ENCODE measurements at regions not wholly inside any gene's neighbourhood (a gene's known extent, or its start where the extent isn't known, plus 50 kb on each side); places are given as distances from the start of the nearest gene placed in this dataset.

- DNase-seq (ENCODE audit: low read depth in 1 of 2, low spot score in 1 of 2): no peak
Observed at GRCh38 chr22:22150457-22150856, 94.1 kb upstream of the VPREB1 start.

GRCh38 chr22:22148905-22149304 lies 95.7 kb upstream of the VPREB1 start:
- no peak for DNase-seq (ENCODE audit: low read depth in 1 of 2, low spot score in 1 of 2)

GRCh38 chr22:22144858-22145257 lies 99.7 kb upstream of the VPREB1 start:
- DNase-seq (ENCODE audit: low read depth in 1 of 2, low spot score in 1 of 2): no peak

GRCh38 chr22:22143448-22143847 lies 101.1 kb upstream of the VPREB1 start:
- DNase-seq (ENCODE audit: low read depth in 1 of 2, low spot score in 1 of 2): no peak

GRCh38 chr22:22142661-22143060 lies 101.9 kb upstream of the VPREB1 start:
- no peak for DNase-seq (ENCODE audit: low read depth in 1 of 2, low spot score in 1 of 2)

- no peak for DNase-seq (ENCODE audit: low read depth in 1 of 2, low spot score in 1 of 2)
Observed at GRCh38 chr22:22141771-22142591, 102.6 kb upstream of the VPREB1 start.

- DNase-seq (ENCODE audit: low read depth in 1 of 2, low spot score in 1 of 2): no peak
Observed at GRCh38 chr22:22141031-22141430, 103.6 kb upstream of the VPREB1 start.

GRCh38 chr22:22139364-22139763 lies 105.2 kb upstream of the VPREB1 start:
- DNase-seq (ENCODE audit: low read depth in 1 of 2, low spot score in 1 of 2): no peak

- no peak for DNase-seq (ENCODE audit: low read depth in 1 of 2, low spot score in 1 of 2)
Observed at GRCh38 chr22:22138915-22139314, 105.7 kb upstream of the VPREB1 start.

- DNase-seq (ENCODE audit: low read depth in 1 of 2, low spot score in 1 of 2): no peak
Observed at GRCh38 chr22:22137891-22138290, 106.7 kb upstream of the VPREB1 start.

- no peak for DNase-seq (ENCODE audit: low read depth in 1 of 2, low spot score in 1 of 2)
Observed at GRCh38 chr22:22133910-22134309, 110.7 kb upstream of the VPREB1 start.

GRCh38 chr22:22130953-22131608 lies 113.5 kb upstream of the VPREB1 start:
- no peak for DNase-seq (ENCODE audit: low read depth in 1 of 2, low spot score in 1 of 2)

GRCh38 chr22:22129387-22129786 lies 115.2 kb upstream of the VPREB1 start:
- DNase-seq (ENCODE audit: low read depth in 1 of 2, low spot score in 1 of 2): no peak

- no peak for DNase-seq (ENCODE audit: low read depth in 1 of 2, low spot score in 1 of 2)
Observed at GRCh38 chr22:22128440-22128839, 116.1 kb upstream of the VPREB1 start.

GRCh38 chr22:22127100-22127499 lies 117.5 kb upstream of the VPREB1 start:
- no peak for DNase-seq (ENCODE audit: low read depth in 1 of 2, low spot score in 1 of 2)

- no peak for DNase-seq (ENCODE audit: low read depth in 1 of 2, low spot score in 1 of 2)
Observed at GRCh38 chr22:22125579-22126468, 118.8 kb upstream of the VPREB1 start.

- no peak for DNase-seq (ENCODE audit: low read depth in 1 of 2, low spot score in 1 of 2)
Observed at GRCh38 chr22:22125028-22125578, 119.5 kb upstream of the VPREB1 start.

- no peak for DNase-seq (ENCODE audit: low read depth in 1 of 2, low spot score in 1 of 2)
Observed at GRCh38 chr22:22124374-22124773, 120.2 kb upstream of the VPREB1 start.

- no peak for DNase-seq (ENCODE audit: low read depth in 1 of 2, low spot score in 1 of 2)
Observed at GRCh38 chr22:22123960-22124278, 120.7 kb upstream of the VPREB1 start.

GRCh38 chr22:22123118-22123959 lies 121.2 kb upstream of the VPREB1 start:
- no peak for DNase-seq (ENCODE audit: low read depth in 1 of 2, low spot score in 1 of 2)
